GM12873 (cell line): ENCODE measurements at regions not wholly inside any gene's neighbourhood (a gene's known extent, or its start where the extent isn't known, plus 50 kb on each side); places are given as distances from the start of the nearest gene placed in this dataset.

Source experiments
- TF ChIP-seq, protein P1 (sequence below): IDR thresholded peaks from 2 replicates; pipeline ENCODE4 v1.5.1; 2012; ENCODE audit warnings: low read depth, mild to moderate bottlenecking, moderate library complexity, low read length, control low read depth; ENCODE audit not compliant: insufficient read depth; ENCODE audit errors: missing control alignments

DNA sequence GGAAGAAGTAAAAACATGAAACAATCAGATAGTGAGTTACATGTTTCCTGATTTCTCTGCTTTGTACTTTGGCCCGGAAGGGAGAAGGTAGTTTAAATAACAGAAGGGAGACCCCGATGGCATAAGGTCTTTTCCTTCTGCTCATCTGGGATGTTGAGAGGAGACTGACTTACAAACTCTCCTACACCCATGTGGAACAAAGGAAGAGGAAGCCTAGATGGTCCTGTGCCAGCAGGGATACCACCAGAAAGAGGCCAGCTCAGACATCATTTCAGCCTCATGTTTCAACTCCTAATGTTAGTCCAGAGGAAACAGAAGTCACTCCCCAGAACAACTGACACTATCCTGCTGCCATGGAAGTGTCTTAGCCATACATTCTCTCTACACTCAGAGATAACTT, 250.7 kb upstream of the NOX3 start:
- TF ChIP-seq, protein P1, sequence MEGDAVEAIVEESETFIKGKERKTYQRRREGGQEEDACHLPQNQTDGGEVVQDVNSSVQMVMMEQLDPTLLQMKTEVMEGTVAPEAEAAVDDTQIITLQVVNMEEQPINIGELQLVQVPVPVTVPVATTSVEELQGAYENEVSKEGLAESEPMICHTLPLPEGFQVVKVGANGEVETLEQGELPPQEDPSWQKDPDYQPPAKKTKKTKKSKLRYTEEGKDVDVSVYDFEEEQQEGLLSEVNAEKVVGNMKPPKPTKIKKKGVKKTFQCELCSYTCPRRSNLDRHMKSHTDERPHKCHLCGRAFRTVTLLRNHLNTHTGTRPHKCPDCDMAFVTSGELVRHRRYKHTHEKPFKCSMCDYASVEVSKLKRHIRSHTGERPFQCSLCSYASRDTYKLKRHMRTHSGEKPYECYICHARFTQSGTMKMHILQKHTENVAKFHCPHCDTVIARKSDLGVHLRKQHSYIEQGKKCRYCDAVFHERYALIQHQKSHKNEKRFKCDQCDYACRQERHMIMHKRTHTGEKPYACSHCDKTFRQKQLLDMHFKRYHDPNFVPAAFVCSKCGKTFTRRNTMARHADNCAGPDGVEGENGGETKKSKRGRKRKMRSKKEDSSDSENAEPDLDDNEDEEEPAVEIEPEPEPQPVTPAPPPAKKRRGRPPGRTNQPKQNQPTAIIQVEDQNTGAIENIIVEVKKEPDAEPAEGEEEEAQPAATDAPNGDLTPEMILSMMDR, result no peak

DNA sequence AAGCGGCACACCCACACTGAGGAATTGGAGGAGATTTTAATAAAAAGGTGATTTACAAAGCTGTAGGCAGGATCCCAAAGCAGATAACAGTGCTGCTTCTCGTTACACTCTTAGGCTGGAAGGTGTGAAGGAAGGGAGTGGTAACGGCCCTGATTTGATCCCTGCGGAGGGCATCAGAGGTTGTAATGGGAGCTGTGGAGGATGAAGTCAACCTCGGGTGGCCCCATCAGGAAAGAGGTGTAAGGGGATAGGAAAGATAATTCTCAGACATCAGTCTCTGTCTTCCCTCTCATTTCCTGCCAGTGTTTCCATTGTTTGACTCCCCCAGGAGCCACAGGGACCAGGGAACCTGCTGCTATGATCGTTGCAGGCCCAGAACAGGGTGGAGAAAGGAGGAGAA, 245.7 kb upstream of the NOX3 start:
- TF ChIP-seq, protein P1, result no peak

DNA sequence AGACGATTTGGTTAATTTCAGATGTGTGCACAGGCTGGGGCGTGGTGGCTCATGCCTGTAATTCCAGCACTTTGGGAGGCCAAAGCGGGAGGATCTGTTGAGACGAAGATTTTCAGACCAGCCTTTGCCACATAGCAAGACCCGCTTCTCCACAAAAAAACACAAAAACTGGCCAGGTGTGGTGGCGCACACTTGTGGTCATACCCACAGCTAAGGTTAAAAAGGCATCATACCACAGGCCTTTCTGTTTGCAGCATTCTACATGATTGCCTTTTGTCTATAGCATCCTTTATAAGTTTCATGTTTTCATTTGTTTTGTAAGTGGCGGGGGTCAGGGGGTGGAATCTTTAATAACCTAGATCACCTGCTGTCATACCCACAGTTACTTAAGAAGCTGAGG, 239.9 kb upstream of the NOX3 start:
- TF ChIP-seq, protein P1, result no peak

DNA sequence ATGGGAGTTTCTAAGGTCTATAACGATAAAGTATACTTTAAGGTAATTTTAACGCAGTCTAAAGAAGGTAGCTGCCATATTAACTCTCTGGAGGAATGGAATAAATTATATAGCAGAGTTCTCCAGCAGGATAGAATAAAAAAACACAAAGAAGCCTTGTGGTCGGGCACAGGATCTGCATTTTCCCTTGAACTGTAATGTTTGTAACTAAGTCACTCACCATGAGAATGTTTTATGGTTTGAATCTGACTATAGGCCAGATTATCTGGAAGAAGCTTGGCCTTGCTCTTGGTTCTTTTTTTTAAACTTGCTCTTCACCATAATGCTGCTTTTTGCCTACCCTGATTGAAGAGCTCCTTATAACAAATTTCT, 238.8 kb upstream of the NOX3 start:
- TF ChIP-seq, protein P1, result no peak

DNA sequence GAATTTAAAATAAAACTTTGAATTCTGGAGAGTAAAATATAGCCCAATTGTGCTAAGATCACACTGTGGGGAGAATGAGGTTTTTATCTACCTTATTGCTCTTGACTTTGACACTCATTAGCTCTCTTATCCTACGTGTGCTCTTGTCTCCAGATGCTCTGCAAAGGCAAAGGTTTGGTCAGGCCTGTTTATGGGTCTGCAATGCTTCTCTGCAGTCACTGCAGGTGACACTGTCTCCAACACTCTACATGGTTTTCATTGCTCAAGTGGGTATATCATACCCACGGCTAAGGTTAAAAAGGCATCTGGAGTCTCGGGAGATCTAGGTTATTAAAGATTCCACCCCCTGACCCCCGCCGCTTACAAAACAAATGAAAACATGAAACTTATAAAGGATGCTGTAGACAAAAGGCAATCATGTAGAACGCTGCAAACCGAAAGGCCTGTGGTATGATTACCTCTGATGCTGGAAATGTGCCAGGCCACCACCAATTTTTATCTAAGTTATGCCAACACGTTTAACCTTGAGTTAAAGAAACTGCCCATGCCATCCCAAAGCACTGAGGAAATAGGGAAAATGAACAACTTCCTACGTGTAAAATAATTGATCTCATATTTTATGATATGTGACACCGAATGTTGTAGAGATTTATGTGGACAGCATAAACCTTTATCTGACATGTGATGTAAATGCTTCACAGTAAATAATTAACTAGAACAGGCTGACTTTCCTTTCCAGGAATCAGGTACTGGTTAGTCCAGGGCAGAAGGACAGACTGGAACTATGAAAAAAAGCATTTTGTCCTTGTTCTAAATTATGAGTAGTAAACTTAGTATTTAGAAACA, 238.2 kb upstream of the NOX3 start:
- TF ChIP-seq, protein P1, result no peak

DNA sequence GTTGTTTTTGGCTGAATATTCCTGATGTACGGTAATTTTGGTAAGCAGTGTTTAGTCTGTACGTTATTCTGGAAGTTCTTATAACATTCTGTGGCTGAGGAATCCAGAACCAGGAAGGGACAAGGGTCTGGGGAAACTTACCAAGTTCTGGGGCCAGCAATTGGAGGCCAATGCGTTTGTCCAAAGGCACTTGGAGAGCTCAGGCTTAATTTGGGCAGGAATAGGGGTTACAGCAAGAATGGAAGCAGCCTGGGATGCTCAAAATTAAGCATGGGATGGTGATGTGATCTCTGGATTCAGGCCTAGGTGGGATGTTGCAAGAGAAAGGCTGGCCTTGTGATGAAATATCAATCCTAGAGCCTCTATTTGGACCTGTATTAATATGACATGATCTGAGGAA, 235.2 kb upstream of the NOX3 start:
- TF ChIP-seq, protein P1, result no peak

DNA sequence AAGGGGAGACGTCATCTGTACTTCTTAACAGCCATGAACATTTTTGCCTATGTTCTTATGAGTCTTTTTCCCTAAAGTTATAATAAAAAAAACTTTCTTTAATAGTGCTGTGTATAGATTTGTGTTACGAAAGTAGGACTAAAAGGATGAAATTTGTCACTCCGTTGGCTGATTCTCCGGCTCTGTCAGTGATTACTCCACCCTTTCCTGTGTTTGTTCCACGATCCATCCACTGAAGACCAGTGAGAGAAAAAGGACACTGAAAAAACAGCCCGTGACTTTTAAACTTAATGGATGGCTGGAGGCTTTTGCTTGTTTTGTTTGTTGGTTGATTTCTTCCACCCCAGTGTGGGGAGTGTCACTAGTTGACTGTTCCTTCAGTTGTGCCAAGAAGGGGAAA, 232.0 kb upstream of the NOX3 start:
- TF ChIP-seq, protein P1, result no peak
